IMR-90 (cell line): ENCODE measurements at regions not wholly inside any gene's neighbourhood (a gene's known extent, or its start where the extent isn't known, plus 50 kb on each side); places are given as distances from the start of the nearest gene placed in this dataset.

Experiments used
- ATAC-seq: fragments of 200-7000 bp; cut with Tn5 transposase; 2 replicates; pipeline ENCODE4 v1.9.1; 2020; ENCODE audit warnings: low read depth, mild to moderate bottlenecking, moderate library complexity
- BruUV-seq: library from RNA; stranded (reverse); fragments of 400-500 nt; replicated peaks from 2 replicates; lab custom pipeline; 2021; lab: Mats Ljungman, UMichigan
- CTCF ChIA-PET: fragments of 300-600 bp; formaldehyde crosslinking; extraction: SDS; loops from one replicate; lab custom pipeline; 2021; ENCODE audit warnings: antibody characterized with exemption; lab: Yijun Ruan, JAX
- POLR2A ChIA-PET: fragments of 300-600 bp; sonication (Branson Sonifier 250); formaldehyde crosslinking; loops from one replicate; lab custom pipeline; 2022; ENCODE audit warnings: antibody characterized with exemption; ENCODE audit not compliant: unreplicated experiment; lab: Charles Lee
- DNase-seq: peaks from one replicate; pipeline ENCODE4 v3.0.0; 2013
- H2AFZ ChIP-seq: replicated peaks from 2 replicates; pipeline ENCODE3; 2013; ENCODE audit warnings: low read length, mild to moderate bottlenecking; ENCODE audit not compliant: poor library complexity
- H2AK5ac ChIP-seq: 2 replicates; pipeline ENCODE4 v1.6.1; 2013; ENCODE audit warnings: low read depth, low read length, inconsistent platforms
- H2AK9ac ChIP-seq: replicated peaks from 2 replicates; pipeline ENCODE3; 2013; ENCODE audit warnings: mild to moderate bottlenecking, low read depth, low read length, moderate library complexity; ENCODE audit not compliant: poor library complexity
- H2BK120ac ChIP-seq: 2 replicates; pipeline ENCODE4 v1.6.1; 2013; ENCODE audit warnings: low read depth, low read length, inconsistent platforms
- H2BK15ac ChIP-seq: 3 replicates; pipeline ENCODE4 v1.6.1; 2013; ENCODE audit warnings: low read depth, low read length, inconsistent platforms
- H2BK20ac ChIP-seq: 2 replicates; pipeline ENCODE4 v1.6.1; 2013; ENCODE audit warnings: low read depth, mild to moderate bottlenecking, inconsistent platforms, low read length, moderate library complexity
- H2BK5ac ChIP-seq: 2 replicates; pipeline ENCODE4 v1.6.1; 2013; ENCODE audit warnings: mild to moderate bottlenecking, low read depth, low read length, inconsistent platforms; ENCODE audit not compliant: poor library complexity, severe bottlenecking
- H3K14ac ChIP-seq: replicated peaks from 2 replicates; pipeline ENCODE4 v1.6.1; 2013; ENCODE audit warnings: low read depth, low read length, inconsistent platforms
- H3K18ac ChIP-seq: 2 replicates; pipeline ENCODE4 v1.6.1; 2013; ENCODE audit warnings: low read depth, low read length, control low read depth
- H3K23ac ChIP-seq: 2 replicates; pipeline ENCODE4 v1.6.1; 2013; ENCODE audit warnings: low read depth, low read length, inconsistent platforms
- H3K27ac ChIP-seq: 2 replicates; pipeline ENCODE4 v1.5.1; 2013; ENCODE audit warnings: mild to moderate bottlenecking, control low read depth, low read length; ENCODE audit not compliant: insufficient read depth
- H3K27me3 ChIP-seq: 2 replicates; pipeline ENCODE4 v1.6.1; 2013; ENCODE audit warnings: low read length; ENCODE audit not compliant: control insufficient read depth, insufficient read depth
- H3K36me3 ChIP-seq: 2 replicates; pipeline ENCODE4 v1.6.1; 2013; ENCODE audit warnings: low read length, mixed read lengths; ENCODE audit not compliant: control insufficient read depth, insufficient read depth
- H3K4ac ChIP-seq: 2 replicates; pipeline ENCODE4 v1.6.1; 2013; ENCODE audit warnings: low read depth, low read length, inconsistent platforms
- H3K4me1 ChIP-seq: 2 replicates; pipeline ENCODE4 v1.6.1; 2013; ENCODE audit warnings: low read length, mixed read lengths; ENCODE audit not compliant: control insufficient read depth, insufficient read depth
- H3K4me2 ChIP-seq: 2 replicates; pipeline ENCODE4 v1.6.1; 2013; ENCODE audit warnings: low read depth, mild to moderate bottlenecking, control low read depth, low read length, moderate library complexity
- H3K4me3 ChIP-seq: 2 replicates; pipeline ENCODE4 v1.5.1; 2013; ENCODE audit warnings: low read depth, mild to moderate bottlenecking, control low read depth, low read length, moderate library complexity; ENCODE audit not compliant: insufficient read depth
- H3K56ac ChIP-seq: 2 replicates; pipeline ENCODE4 v1.6.1; 2013; ENCODE audit warnings: low read length, inconsistent platforms; ENCODE audit not compliant: insufficient read depth; ENCODE audit errors: extremely low read depth
- H3K79me1 ChIP-seq, 2 experiments: 2 replicates each; pipeline ENCODE4 v1.6.1; 2013; ENCODE audit warnings: low read length in 2 of 2, inconsistent platforms in 1 of 2, low read depth in 1 of 2
- H3K9ac ChIP-seq: 2 replicates; pipeline ENCODE4 v1.6.1; 2013; ENCODE audit warnings: low read depth, low read length, control low read depth
- H3K9me1 ChIP-seq: 2 replicates; pipeline ENCODE4 v1.6.1; 2013; ENCODE audit warnings: low read length, inconsistent platforms; ENCODE audit not compliant: insufficient read depth
- H3K9me3 ChIP-seq: 2 replicates; pipeline ENCODE4 v1.6.1; 2013; ENCODE audit warnings: low read length; ENCODE audit not compliant: control insufficient read depth, insufficient read depth
- H4K20me1 ChIP-seq: 2 replicates; pipeline ENCODE4 v1.6.1; 2013; ENCODE audit warnings: low read length, inconsistent platforms; ENCODE audit not compliant: insufficient read depth
- H4K5ac ChIP-seq: 2 replicates; pipeline ENCODE4 v1.6.1; 2013; ENCODE audit warnings: mild to moderate bottlenecking, low read depth, low read length, control low read depth
- H4K8ac ChIP-seq, 2 experiments: 2 replicates each; pipeline ENCODE4 v1.6.1; 2013; ENCODE audit warnings: low read depth in 2 of 2, low read length in 2 of 2, control low read depth in 1 of 2, inconsistent platforms in 1 of 2
- H4K91ac ChIP-seq: 2 replicates; pipeline ENCODE4 v1.6.1; 2013; ENCODE audit warnings: low read depth, low read length, inconsistent platforms; ENCODE audit not compliant: insufficient read depth
- CEBPB ChIP-seq: IDR thresholded peaks from 2 replicates; pipeline ENCODE4 v1.6.1; 2012; ENCODE audit warnings: low read depth, low read length, improper control_type of control experiment
- CTCF ChIP-seq: conservative IDR thresholded peaks from 2 replicates; pipeline ENCODE4 v1.5.1; 2012; ENCODE audit warnings: mild to moderate bottlenecking, low read depth, low read length, improper control_type of control experiment
- ELK1 ChIP-seq: fragments of 150-350 bp; IDR thresholded peaks from 2 replicates; pipeline ENCODE4 v1.6.1; 2016; ENCODE audit warnings: low read depth, mild to moderate bottlenecking, low read length, moderate library complexity, borderline replicate concordance
- FOS ChIP-seq: fragments of 150-350 bp; IDR thresholded peaks from 2 replicates; pipeline ENCODE4 v1.6.1; 2016; ENCODE audit warnings: low read depth, low read length
- MAFK ChIP-seq: IDR thresholded peaks from 2 replicates; pipeline ENCODE4 v1.6.1; 2012; ENCODE audit warnings: low read depth, low read length, improper control_type of control experiment
- MAZ ChIP-seq: IDR thresholded peaks from 2 replicates; pipeline ENCODE4 v1.6.1; 2012; ENCODE audit warnings: low read depth, mild to moderate bottlenecking, low read length, improper control_type of control experiment, moderate library complexity, borderline replicate concordance
- MXI1 ChIP-seq: IDR thresholded peaks from 2 replicates; pipeline ENCODE4 v1.6.1; 2012; ENCODE audit warnings: low read depth, mild to moderate bottlenecking, low read length, moderate library complexity, borderline replicate concordance
- NFE2L2 ChIP-seq: fragments of 150-350 bp; IDR thresholded peaks from 2 replicates; pipeline ENCODE4 v1.6.1; 2016; ENCODE audit warnings: low read depth, mild to moderate bottlenecking, low read length
- RCOR1 ChIP-seq: IDR thresholded peaks from 2 replicates; pipeline ENCODE4 v1.6.1; 2012; ENCODE audit warnings: mild to moderate bottlenecking, low read length, improper control_type of control experiment; ENCODE audit not compliant: insufficient replicate concordance
- RFX5 ChIP-seq: IDR thresholded peaks from 2 replicates; pipeline ENCODE4 v1.8.0; 2012; ENCODE audit warnings: low read depth, mild to moderate bottlenecking, low read length, moderate library complexity
- USF2 ChIP-seq: fragments of 150-350 bp; IDR thresholded peaks from 2 replicates; pipeline ENCODE4 v1.6.1; 2017; ENCODE audit warnings: mild to moderate bottlenecking, antibody characterized with exemption, low read length, low read depth
- WGBS, 2 experiments: methylation state at CpG; one replicate each; pipeline versions ENCODE4 v1.1.5 to v1.1.7; 2013; ENCODE audit warnings: missing lambda C conversion rate in 2 of 2; ENCODE audit not compliant: insufficient read length in 1 of 2; ENCODE audit errors: extremely low coverage in 2 of 2; 5-methylcytosine and 5-hydroxymethylcytosine counted together
- dilution Hi-C: fragments of 300-500 bp; cut with HindIII; formaldehyde crosslinking; loops from one replicate; pipeline ENCODE4 v1.14.3; 2018; ENCODE audit warnings: low sequenced_read_pairs; ENCODE audit not compliant: unreplicated experiment
- in situ Hi-C: fragments of 300-500 bp; cut with MboI; formaldehyde crosslinking; loops from 3 replicates; pipeline ENCODE4 v1.14.3; 2019; ENCODE audit warnings: low sequenced_read_pairs, inconsistent platforms, mixed read lengths
- intact Hi-C: fragments of 100-400 bp; cut with micrococcal nuclease; formaldehyde crosslinking; loops from 2 replicates; pipeline ENCODE4 v1.10.0; 2022

GRCh38 chr17:72187556-72187955 lies 66.7 kb downstream of the SOX9 start:
- Histone ChIP-seq H3K56ac (no peak overlapping the region), H3K18ac (no peak overlapping the region), H3K4me2 (no peak overlapping the region), H3K36me3 (no peaks in the 10 kb centered on the region), H3K9me1 (peaks cover 11% of the 10 kb centered on the region), H4K8ac (no peak overlapping the region), H2AK5ac (no peak overlapping the region), H2BK120ac (no peak overlapping the region), H3K79me1 (0 out of 4 replicates have a peak, but pooled peaks cover 0 to 3% of the 10 kb centered on the region in 2 experiments), H3K27me3 (no peaks in the 10 kb centered on the region), H3K4ac (no peak overlapping the region), H3K4me3 (no peak overlapping the region), H2AK9ac (no peak overlapping the region), H3K23ac (no peak overlapping the region), H3K27ac (no peak overlapping the region), H2AFZ (no peak overlapping the region), H4K5ac (no peak overlapping the region), H3K14ac (no peak overlapping the region), H2BK20ac (no peak overlapping the region), H3K9ac (no peak overlapping the region), H3K4me1 (peaks cover 13% of the 10 kb centered on the region), H2BK5ac (no peak overlapping the region), H4K20me1 (no peaks in the 10 kb centered on the region), H4K91ac (no peak overlapping the region), H3K9me3 (no peaks in the 10 kb centered on the region), H2BK15ac (no peak overlapping the region)
- intact Hi-C loops, result no loop called here
- in situ Hi-C loops, result no loop called here
- ATAC-seq (no peak), DNase-seq (peak; percentile 9)
- BruUV-seq, result no TSS peak
- ChIA-PET CTCF (no interaction called here), POLR2A (no interaction called here)
- dilution Hi-C loops, result no loop called here
- 78% methylated on average over 3 of the region's 8 CpGs; no CpG with 5 or more reads in 1 of the 2 experiments for WGBS, 2 experiments
- no peak for TF ChIP-seq CTCF
- no peak for TF ChIP-seq ELK1
- no peak for TF ChIP-seq NFE2L2
- no peak for TF ChIP-seq MXI1
- no peak for TF ChIP-seq MAFK
- no peak for TF ChIP-seq FOS
- TF ChIP-seq CEBPB, result no peak
- no peak for TF ChIP-seq RFX5
- TF ChIP-seq RCOR1, result no peak
- TF ChIP-seq MAZ, result no peak
- TF ChIP-seq USF2, result no peak
